Mesothelial cell of epicardium (in vitro differentiated cells): ENCODE measurements at regions not wholly inside any gene's neighbourhood (a gene's known extent, or its start where the extent isn't known, plus 50 kb on each side); places are given as distances from the start of the nearest gene placed in this dataset.

Source experiments
- DNase-seq, 2 experiments: peaks; one replicate each; pipeline ENCODE4 v3.0.0; 2021; ENCODE audit warnings: low spot score in 2 of 2; ENCODE audit not compliant: unreplicated experiment in 2 of 2
- H3K27ac Mint-ChIP-seq: 2 replicates; pipeline ENCODE4 v1.8.0; 2021; ENCODE audit warnings: mixed read lengths
- H3K27me3 Mint-ChIP-seq: 2 replicates; pipeline ENCODE4 v1.8.0; 2021; ENCODE audit warnings: low read depth, mixed read lengths
- H3K36me3 Mint-ChIP-seq: 2 replicates; pipeline ENCODE4 v1.8.0; 2021; ENCODE audit warnings: mixed read lengths
- H3K4me1 Mint-ChIP-seq: 2 replicates; pipeline ENCODE4 v1.8.0; 2021; ENCODE audit warnings: mixed read lengths
- H3K4me3 Mint-ChIP-seq: 2 replicates; pipeline ENCODE4 v1.8.0; 2021; ENCODE audit warnings: mild to moderate bottlenecking, moderate library complexity, mixed read lengths
- H3K9me3 Mint-ChIP-seq: 2 replicates; pipeline ENCODE4 v1.8.0; 2021; ENCODE audit warnings: mixed read lengths
- CTCF ChIP-seq: fragments of 200-600 bp; sonication (generic); IDR thresholded peaks from one replicate; pipeline ENCODE4 v1.5.0; 2021; ENCODE audit warnings: antibody characterized with exemption; ENCODE audit not compliant: unreplicated experiment

- Mint-ChIP-seq H3K27ac (no peak overlapping the region), H3K36me3 (no peaks in the 10 kb centered on the region), H3K4me1 (no peaks in the 10 kb centered on the region), H3K27me3 (no peaks in the 10 kb centered on the region), H3K9me3 (no peaks in the 10 kb centered on the region), H3K4me3 (no peak overlapping the region)
- TF ChIP-seq CTCF: no peak
- DNase-seq: no peak
These were observed 290.5 kb downstream of the KBTBD8 start for GRCh38 chr3:67288466-67289106.

GRCh38 chr3:67289626-67290025 lies 291.5 kb downstream of the KBTBD8 start:
- no peak overlapping the region for H3K4me3 Mint-ChIP-seq
- DNase-seq: no peak
- TF ChIP-seq CTCF: no peak
- no peaks in the 10 kb centered on the region for H3K27me3 Mint-ChIP-seq
- H3K27ac Mint-ChIP-seq: no peak overlapping the region
- no peaks in the 10 kb centered on the region for H3K36me3 Mint-ChIP-seq
- H3K9me3 Mint-ChIP-seq: no peaks in the 10 kb centered on the region
- no peaks in the 10 kb centered on the region for H3K4me1 Mint-ChIP-seq

- Mint-ChIP-seq H3K27me3 (no peaks in the 10 kb centered on the region), H3K36me3 (no peaks in the 10 kb centered on the region), H3K9me3 (no peaks in the 10 kb centered on the region), H3K27ac (no peak overlapping the region), H3K4me1 (no peaks in the 10 kb centered on the region), H3K4me3 (no peak overlapping the region)
- no peak for DNase-seq
- no peak for TF ChIP-seq CTCF
These were observed 292.3 kb downstream of the KBTBD8 start for GRCh38 chr3:67290438-67290837.

GRCh38 chr3:67291287-67292252 lies 293.5 kb downstream of the KBTBD8 start:
- Mint-ChIP-seq H3K27ac (no peak overlapping the region), H3K36me3 (no peaks in the 10 kb centered on the region), H3K9me3 (no peaks in the 10 kb centered on the region), H3K4me3 (no peak overlapping the region), H3K4me1 (no peaks in the 10 kb centered on the region), H3K27me3 (no peaks in the 10 kb centered on the region)
- no peak for TF ChIP-seq CTCF
- DNase-seq: no peak

GRCh38 chr3:67292356-67293121 lies 294.4 kb downstream of the KBTBD8 start:
- no peak overlapping the region for H3K4me3 Mint-ChIP-seq

More at GRCh38 chr3:67292356-67293121, 294.4 kb downstream of the KBTBD8 start:
- TF ChIP-seq CTCF: no peak
- H3K36me3 Mint-ChIP-seq: no peaks in the 10 kb centered on the region
- H3K9me3 Mint-ChIP-seq: no peaks in the 10 kb centered on the region
- no peak overlapping the region for H3K27ac Mint-ChIP-seq
- no peaks in the 10 kb centered on the region for H3K27me3 Mint-ChIP-seq
- no peak for DNase-seq
- no peaks in the 10 kb centered on the region for H3K4me1 Mint-ChIP-seq
